HepG2 (cell line): ENCODE measurements at regions not wholly inside any gene's neighbourhood (a gene's known extent, or its start where the extent isn't known, plus 50 kb on each side); places are given as distances from the start of the nearest gene placed in this dataset.
A peak's percentile ranks its signal among the peaks of the same experiment; 100 is the strongest.

ENCODE experiments used
- BORCS8-MEF2B ChIP-seq: sonication (generic); formaldehyde crosslinking; IDR thresholded peaks from 2 replicates; pipeline ENCODE4 v1.8.0; 2022; ENCODE audit warnings: mild to moderate bottlenecking, missing genetic modification reagents
- EED ChIP-seq: sonication (generic); formaldehyde crosslinking; IDR thresholded peaks from 2 replicates; pipeline ENCODE4 v1.5.0; 2020; ENCODE audit warnings: mild to moderate bottlenecking, missing genetic modification reagents
- MTA3 ChIP-seq: sonication (generic); formaldehyde crosslinking; IDR thresholded peaks from 2 replicates; pipeline ENCODE4 v1.4.0; 2020; ENCODE audit warnings: missing genetic modification reagents
- MTERF4 ChIP-seq: sonication (generic); formaldehyde crosslinking; IDR thresholded peaks from 2 replicates; pipeline ENCODE4 v1.8.0; 2023; ENCODE audit warnings: mild to moderate bottlenecking, missing genetic modification reagents
- MTF2 ChIP-seq: sonication (generic); formaldehyde crosslinking; IDR thresholded peaks from 2 replicates; pipeline ENCODE4 v1.5.0; 2020; ENCODE audit warnings: missing genetic modification reagents, borderline replicate concordance
- YEATS4 ChIP-seq: sonication (generic); formaldehyde crosslinking; IDR thresholded peaks from 2 replicates; pipeline ENCODE4 v1.4.0; 2020; ENCODE audit warnings: missing genetic modification reagents, borderline replicate concordance
- ZNF142 ChIP-seq: sonication (generic); formaldehyde crosslinking; IDR thresholded peaks from 2 replicates; pipeline ENCODE4 v1.4.0; 2020; ENCODE audit warnings: missing genetic modification reagents
- ZNF33B ChIP-seq: sonication (generic); formaldehyde crosslinking; IDR thresholded peaks from 2 replicates; pipeline ENCODE4 v1.5.1; 2020; ENCODE audit warnings: mild to moderate bottlenecking, missing genetic modification reagents
- TF ChIP-seq, protein P1 (sequence below): IDR thresholded peaks from 2 replicates; pipeline ENCODE4 v1.6.1; 2012; ENCODE audit warnings: low read length, improper control_type of control experiment
- TF ChIP-seq, protein P2 (sequence below): sonication (generic); formaldehyde crosslinking; IDR thresholded peaks from one replicate; pipeline ENCODE4 v1.5.1; 2020; ENCODE audit warnings: mild to moderate bottlenecking, missing genetic modification reagents; ENCODE audit errors: not compliant biosample characterization

GRCh38 chr1:54488065-54488750 is 59.8 kb upstream of the ACOT11 start (continued):
- TF ChIP-seq ZNF142 (CRISPR knock-in tag) (peak; percentile 38; the same call in 1 of the 2 replicates), BORCS8-MEF2B (CRISPR knock-in tag) (no peak), MTERF4 (peak; percentile 81), MTA3 (CRISPR knock-in tag) (no peak), YEATS4 (CRISPR knock-in tag) (peak; percentile 78; the same call in 1 of the 2 replicates), MTF2 (CRISPR knock-in tag) (no peak), EED (CRISPR knock-in tag) (no peak), ZNF33B (CRISPR knock-in tag) (no peak)
- TF ChIP-seq, protein P1, sequence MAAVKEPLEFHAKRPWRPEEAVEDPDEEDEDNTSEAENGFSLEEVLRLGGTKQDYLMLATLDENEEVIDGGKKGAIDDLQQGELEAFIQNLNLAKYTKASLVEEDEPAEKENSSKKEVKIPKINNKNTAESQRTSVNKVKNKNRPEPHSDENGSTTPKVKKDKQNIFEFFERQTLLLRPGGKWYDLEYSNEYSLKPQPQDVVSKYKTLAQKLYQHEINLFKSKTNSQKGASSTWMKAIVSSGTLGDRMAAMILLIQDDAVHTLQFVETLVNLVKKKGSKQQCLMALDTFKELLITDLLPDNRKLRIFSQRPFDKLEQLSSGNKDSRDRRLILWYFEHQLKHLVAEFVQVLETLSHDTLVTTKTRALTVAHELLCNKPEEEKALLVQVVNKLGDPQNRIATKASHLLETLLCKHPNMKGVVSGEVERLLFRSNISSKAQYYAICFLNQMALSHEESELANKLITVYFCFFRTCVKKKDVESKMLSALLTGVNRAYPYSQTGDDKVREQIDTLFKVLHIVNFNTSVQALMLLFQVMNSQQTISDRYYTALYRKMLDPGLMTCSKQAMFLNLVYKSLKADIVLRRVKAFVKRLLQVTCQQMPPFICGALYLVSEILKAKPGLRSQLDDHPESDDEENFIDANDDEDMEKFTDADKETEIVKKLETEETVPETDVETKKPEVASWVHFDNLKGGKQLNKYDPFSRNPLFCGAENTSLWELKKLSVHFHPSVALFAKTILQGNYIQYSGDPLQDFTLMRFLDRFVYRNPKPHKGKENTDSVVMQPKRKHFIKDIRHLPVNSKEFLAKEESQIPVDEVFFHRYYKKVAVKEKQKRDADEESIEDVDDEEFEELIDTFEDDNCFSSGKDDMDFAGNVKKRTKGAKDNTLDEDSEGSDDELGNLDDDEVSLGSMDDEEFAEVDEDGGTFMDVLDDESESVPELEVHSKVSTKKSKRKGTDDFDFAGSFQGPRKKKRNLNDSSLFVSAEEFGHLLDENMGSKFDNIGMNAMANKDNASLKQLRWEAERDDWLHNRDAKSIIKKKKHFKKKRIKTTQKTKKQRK, result no peak
- TF ChIP-seq, protein P2, sequence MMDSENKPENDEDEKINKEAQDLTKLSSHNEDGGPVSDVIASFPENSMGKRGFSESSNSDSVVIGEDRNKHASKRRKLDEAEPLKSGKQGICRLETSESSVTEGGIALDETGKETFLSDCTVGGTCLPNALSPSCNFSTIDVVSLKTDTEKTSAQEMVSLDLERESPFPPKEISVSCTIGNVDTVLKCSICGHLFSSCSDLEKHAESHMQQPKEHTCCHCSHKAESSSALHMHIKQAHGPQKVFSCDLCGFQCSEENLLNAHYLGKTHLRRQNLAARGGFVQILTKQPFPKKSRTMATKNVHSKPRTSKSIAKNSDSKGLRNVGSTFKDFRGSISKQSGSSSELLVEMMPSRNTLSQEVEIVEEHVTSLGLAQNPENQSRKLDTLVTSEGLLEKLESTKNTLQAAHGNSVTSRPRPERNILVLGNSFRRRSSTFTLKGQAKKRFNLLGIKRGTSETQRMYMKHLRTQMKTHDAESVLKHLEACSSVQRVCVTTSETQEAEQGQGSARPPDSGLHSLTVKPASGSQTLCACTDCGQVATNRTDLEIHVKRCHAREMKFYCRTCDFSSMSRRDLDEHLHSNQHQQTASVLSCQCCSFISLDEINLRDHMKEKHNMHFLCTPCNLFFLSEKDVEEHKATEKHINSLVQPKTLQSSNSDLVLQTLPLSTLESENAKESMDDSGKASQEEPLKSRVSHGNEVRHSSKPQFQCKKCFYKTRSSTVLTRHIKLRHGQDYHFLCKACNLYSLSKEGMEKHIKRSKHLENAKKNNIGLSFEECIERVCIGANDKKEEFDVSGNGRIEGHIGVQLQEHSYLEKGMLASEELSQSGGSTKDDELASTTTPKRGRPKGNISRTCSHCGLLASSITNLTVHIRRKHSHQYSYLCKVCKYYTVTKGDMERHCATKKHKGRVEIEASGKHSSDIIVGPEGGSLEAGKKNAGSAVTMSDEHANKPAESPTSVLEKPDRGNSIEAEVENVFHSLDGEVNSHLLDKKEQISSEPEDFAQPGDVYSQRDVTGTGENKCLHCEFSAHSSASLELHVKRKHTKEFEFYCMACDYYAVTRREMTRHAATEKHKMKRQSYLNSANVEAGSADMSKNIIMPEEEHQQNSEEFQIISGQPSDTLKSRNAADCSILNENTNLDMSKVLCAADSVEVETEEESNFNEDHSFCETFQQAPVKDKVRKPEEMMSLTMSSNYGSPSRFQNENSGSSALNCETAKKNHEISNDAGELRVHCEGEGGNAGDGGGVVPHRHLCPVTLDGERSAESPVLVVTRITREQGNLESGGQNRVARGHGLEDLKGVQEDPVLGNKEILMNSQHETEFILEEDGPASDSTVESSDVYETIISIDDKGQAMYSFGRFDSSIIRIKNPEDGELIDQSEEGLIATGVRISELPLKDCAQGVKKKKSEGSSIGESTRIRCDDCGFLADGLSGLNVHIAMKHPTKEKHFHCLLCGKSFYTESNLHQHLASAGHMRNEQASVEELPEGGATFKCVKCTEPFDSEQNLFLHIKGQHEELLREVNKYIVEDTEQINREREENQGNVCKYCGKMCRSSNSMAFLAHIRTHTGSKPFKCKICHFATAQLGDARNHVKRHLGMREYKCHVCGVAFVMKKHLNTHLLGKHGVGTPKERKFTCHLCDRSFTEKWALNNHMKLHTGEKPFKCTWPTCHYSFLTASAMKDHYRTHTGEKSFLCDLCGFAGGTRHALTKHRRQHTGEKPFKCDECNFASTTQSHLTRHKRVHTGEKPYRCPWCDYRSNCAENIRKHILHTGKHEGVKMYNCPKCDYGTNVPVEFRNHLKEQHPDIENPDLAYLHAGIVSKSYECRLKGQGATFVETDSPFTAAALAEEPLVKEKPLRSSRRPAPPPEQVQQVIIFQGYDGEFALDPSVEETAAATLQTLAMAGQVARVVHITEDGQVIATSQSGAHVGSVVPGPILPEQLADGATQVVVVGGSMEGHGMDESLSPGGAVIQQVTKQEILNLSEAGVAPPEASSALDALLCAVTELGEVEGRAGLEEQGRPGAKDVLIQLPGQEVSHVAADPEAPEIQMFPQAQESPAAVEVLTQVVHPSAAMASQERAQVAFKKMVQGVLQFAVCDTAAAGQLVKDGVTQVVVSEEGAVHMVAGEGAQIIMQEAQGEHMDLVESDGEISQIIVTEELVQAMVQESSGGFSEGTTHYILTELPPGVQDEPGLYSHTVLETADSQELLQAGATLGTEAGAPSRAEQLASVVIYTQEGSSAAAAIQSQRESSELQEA (CRISPR knock-in tag), result no peak
